ENCODE measurements at regions not wholly inside any gene's neighbourhood (a gene's known extent, or its start where the extent isn't known, plus 50 kb on each side); places are given as distances from the start of the nearest gene placed in this dataset.

DNA sequence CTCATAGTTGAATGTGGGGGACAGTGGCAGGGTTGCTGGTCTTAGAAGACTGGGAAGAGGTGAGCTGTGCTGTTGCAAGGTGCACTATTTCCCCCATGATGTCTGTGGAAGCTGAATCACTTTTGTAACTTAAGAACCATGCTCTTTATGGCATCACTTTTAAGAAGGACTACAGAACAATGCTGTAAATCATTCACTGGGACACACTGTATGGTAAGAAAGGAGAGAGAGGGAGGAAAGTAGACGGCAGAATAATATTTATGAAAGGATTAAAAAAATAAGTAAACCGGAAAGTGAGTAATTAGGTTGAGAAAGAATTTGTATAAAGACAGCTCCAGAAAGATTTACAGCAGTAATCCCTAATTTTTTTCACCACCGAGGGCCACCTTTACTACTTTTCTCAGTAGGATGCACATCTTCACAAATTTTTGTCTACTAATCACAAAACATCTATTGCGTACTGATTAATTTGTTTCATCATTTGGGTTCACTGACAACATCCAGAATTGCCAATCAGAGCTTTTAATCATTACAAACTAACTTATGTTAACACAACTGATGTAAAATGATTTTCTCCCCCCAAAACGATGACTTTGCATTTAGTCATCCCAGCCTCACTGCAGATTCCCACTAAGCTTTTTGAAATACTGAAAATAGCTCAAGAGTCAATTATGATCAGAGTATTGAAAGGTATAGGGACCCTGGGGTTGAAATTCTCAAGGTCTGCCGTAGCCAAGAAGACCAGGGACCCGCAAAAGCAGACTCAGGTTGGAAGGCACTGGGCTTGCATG, 560.7 kb upstream of the NOX3 start:
- no peak for DNase-seq (ENCODE audit: low read depth in 2 of 2)

DNA sequence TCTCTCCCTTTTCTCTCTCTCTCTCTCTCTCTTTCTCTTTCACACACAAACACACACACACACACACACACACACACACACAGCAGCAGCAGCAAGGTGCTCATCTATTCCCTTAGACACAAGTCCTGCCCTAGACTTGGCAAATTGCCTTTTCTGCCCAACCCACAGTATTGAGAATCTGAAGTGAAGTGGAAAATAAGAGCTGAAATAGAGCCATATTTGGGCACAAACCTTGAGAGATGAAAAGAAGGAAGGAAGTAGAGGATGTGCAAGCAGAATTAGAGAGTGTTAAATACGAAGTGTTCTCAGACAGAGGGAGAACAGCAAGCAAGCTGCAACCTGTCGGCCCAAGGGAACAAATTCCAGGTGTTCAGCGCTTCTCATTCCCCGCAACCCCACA, 557.5 kb upstream of the NOX3 start:
- no peak for DNase-seq (ENCODE audit: low read depth in 2 of 2)

DNA sequence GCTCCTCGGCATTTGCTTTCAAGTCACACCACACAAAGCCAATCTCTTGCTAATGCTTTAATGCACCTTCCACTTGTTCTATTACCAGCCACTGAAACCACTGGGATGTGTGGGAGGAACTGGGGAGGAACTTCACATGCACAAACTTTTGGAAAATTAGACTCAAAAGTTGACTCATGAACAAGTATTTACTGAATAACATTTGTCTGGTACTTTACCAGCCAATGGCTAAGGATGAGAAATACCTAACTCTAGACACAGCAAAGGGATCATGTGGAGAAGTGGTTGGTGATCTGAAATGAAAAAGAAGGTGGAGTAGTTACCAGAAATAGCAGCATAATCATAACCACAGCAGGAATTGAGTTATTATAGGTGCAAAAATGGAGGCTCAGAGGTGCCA, 554.0 kb upstream of the NOX3 start:
- no peak for DNase-seq (ENCODE audit: low read depth in 2 of 2)

DNA sequence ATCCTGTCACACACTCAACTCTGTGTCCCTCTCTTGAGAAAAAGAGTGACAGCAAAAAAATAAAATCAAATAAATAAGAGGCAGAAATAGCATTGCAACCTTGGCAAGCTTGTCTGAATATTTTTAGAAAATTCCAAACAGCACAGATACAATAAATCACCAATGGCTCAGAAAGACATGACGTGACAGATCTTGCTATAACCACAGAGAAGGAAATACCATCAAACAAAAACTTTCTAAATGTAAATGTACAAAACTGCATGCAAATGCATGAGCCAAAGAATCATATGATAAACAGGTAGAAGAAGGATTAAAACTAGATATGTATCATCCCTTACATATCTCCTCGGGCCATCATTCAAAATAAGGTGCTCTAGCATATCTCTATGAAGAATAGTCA, 549.2 kb upstream of the NOX3 start:
- DNase-seq (ENCODE audit: low read depth in 2 of 2), result no peak

DNA sequence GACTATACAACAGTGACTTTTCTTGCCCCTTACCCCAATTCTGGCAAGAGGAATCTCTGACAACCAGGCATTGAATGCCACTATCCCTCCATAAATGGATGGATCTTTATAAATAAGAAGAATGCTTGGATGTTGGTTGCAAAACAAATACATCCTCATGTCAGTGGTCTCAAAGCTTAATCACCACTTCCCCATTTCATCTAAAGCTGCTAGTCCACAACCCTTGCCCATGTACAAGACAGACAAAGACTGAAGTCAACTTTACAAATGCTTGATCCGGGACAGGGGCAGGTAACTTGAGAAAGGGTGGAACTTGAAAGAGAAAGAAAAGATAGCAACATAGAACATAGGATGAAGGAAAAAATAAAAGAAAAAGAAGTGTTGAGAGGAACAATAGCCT, 540.5 kb upstream of the NOX3 start:
- DNase-seq (ENCODE audit: low read depth in 2 of 2), result no peak

DNA sequence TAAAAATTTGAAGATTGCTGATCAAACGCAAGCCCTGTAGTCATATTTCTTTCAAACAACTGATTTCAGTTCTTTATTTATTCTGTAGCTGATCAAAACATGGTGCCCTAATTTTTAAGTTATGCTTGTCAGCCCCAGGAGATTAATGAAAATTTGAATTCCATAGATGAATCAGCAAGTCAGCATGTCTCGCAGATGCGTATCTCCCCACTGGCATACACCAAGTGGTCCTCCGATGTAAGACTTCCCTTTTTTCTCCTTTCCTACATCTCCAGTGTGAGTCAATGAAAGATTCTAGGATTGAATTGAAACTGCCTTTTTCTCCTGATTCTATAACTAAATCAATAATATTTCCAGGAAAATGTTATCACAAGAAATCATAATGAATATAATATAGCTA, 539.6 kb upstream of the NOX3 start:
- DNase-seq (ENCODE audit: low read depth in 2 of 2), result no peak

DNA sequence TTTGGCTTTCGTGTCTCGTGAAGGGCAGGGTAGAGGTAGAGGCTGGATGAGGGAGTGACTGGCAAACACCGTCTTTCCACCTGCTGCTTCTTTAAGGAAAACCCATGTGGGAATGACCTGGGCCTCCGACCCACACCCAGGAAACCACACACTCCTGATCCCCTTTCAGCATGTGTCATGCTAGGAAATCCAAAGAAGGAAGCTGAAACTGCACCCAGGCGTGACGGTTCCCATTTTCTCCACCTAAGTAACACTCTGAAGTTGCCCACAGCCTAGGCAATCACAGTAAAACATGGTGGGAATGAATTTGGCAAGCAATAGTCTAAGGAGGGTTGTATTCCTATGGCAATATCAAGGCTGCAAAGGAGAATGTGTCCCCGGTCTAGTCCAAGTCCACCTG, 538.4 kb upstream of the NOX3 start:
- DNase-seq (ENCODE audit: low read depth in 2 of 2), result no peak

DNA sequence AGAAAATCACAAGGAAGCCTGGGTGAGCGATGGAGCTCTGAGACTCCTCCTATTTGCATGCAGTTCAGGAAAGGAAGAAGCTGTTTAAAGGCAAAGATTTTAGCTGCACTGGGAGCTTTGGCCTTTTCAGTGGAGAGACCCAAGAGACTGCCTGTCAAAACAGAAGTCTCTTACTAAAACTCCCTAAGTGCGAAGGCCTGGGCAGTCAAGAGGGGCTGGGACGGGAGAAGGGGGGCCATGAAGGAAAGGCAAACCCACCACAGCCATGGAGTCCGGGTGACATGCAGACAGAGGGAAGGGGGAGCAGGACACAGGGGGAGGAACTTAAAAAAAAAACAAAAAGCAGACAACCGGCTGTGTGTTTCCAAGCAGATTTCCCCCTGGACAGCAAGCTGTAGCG, 537.6 kb upstream of the NOX3 start:
- DNase-seq (ENCODE audit: low read depth in 2 of 2), result no peak

DNA sequence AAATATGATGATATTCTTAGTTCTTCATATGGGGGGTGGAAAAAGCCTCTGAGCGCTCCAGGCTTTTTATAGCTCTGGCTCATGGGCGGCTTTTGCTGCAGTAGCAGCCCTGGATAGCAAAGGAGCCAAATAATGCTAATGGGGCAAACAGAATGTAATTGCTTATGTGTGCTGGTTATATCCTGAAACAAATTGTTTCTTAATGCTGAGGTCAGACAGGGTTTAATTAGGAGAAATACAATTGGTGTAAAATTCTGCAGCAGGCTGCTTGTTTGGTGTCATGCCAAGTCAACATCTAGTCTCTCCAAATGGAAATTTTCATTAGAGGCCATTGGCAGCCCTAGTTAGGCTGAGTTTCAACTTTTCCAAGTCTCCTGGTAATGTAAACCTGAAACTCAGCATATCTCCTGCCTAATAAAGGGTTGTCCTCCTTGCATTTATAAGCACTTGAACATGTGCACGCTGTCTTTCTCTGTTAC, 530.1 kb upstream of the NOX3 start:
- DNase-seq (ENCODE audit: low read depth in 2 of 2), result no peak

DNA sequence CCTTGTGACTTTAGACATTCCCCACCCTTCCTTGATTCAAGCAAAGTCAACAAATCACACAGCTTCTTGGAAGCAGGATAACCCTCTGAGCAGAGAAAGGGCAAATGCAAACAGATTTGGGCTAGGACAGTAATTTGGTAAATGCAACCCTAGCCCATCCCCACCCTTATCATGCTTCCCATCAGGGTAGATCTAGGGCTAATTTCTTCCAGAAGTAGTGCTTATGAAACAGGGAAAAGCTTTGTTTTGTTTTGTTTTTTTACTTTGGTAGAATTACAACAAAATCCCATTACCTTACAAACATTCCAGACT, 525.1 kb upstream of the NOX3 start:
- DNase-seq (ENCODE audit: low read depth in 2 of 2), result no peak

DNA sequence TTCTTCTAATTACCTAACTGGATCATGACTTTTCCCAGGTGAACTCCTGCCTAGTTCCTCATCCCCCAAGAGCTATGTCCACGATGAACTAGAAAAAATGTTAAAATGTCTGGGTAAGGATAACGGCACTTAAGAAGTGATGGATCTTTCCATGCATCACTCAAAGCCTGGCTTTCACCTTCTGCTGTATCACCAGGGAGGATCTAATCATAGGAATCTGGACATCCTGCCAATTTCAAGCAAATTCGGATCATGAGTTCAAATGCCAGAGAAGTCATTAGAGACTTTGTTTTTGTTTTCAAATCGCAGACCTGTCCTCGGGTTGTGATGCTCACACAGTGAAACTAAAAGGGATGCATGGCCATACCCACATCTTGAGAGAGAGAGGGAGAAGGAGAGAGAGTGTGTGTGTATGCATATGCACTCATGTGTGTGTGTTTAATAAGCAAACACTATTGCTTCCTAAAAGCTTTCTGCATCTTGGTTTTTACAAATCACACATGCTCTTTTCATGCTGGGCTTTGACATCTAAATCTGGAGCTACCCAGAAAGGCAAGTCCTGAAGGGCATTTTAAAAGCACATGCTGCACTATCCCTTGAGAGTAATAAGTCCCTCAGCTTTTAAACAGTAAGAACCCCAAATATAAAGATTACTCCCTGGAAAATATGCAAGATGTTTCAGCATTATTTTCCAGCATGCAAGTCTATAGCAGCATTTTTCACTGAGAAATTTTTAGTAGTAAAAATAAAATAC, 524.6 kb upstream of the NOX3 start:
- no peak for DNase-seq (ENCODE audit: low read depth in 2 of 2)

DNA sequence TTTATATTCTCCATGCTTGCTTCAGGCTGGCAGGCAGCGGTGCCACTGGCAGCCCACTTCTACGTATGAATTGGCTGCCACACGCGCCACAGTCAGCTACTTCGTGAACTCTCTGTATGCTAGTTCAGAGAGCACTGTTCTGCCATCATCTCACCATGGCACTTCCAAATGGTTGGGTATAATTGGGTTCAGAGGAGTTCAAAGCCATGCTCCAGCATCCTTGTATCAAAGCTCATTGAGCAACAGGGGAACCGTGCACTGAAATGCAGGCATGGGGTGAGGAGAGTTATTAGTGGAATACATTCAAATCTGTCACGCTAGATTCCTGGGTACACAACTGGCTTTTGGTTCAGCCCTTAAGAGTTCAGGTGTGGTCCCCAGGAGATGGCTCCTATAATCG, 519.9 kb upstream of the NOX3 start:
- DNase-seq (ENCODE audit: low read depth in 2 of 2), result no peak

DNA sequence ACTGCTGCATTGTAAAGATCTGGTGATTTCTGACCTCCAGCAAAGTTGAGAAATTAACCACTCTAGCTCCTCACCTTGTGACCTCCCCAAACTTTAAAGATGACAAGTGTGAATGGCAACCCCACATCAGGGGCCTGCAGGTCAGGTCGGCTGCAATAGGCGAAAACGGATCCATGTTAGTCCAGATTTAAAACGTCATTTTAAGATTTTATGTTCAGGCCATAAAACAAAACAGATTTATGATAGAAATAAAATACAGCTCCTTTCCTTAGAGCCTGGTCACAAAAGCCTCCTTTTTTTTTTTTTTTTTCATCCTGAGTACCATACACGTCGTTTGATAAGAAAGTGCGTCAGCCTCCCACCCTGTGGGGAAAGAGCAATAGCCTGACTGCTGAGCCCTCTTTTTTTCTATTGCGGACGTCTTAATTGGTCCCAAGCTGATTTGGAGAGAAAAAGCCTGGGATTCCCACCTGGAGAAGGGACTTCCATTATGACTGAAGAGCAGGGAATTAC, 519.2 kb upstream of the NOX3 start:
- no peak for DNase-seq (ENCODE audit: low read depth in 2 of 2)

DNA sequence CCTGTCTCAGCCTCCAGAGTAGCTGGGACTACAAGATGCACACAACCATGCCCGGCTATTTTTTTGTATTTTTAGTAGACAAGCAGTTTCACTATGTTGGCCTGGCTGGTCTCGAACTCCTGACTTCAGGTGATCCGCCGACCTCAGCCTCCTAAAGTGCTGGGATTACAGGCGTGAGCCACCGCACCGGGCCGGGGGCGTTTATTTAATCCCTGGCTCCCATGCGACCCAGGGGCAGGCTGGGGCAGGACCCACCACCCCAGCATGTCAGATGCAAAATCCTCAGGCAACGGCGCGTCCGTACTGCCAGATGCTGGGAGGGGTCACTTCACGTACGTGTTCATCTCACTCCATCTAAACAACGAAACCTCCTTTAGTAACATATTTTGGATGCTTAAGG, 518.7 kb upstream of the NOX3 start:
- DNase-seq (ENCODE audit: low read depth in 2 of 2), result no peak

DNA sequence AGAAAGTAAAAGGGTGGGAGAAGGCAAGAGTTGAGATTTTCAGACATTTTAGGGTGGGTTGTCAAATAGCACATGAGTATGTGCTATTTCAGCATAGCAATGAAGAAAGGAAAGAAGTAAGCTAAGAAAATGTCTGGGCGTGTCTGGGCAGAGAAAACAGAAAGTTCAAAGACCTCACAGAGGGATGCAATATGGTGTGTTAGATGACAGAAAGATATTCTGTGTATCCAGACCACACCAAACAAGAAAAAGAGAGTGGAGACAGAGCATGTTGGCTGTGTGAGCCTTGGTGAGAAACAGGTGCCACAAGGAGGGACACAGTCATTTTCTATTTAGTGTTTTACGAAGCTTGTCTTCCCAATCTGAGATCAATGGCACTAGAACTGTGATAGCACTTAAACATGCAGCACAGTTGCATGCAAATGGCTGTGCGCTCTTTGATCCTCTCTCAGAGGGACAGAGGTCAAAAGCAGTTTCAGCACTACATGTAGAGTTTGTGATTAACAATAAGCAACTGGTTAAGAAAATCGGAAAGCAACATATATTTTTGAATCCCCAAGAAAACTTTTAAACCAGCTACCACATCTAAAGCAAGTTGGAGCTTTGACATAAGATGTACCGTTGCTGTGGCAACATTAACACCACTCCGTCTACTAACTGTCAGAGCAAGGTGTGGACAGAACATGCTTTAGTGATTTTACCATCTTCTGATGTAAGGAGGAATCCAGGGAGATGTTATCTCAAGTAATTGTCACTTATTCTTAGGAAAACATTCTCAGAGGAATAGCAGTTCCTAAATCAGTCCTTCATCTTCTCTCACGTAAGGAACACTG, 515.5 kb upstream of the NOX3 start:
- no peak for DNase-seq (ENCODE audit: low read depth in 2 of 2)

DNA sequence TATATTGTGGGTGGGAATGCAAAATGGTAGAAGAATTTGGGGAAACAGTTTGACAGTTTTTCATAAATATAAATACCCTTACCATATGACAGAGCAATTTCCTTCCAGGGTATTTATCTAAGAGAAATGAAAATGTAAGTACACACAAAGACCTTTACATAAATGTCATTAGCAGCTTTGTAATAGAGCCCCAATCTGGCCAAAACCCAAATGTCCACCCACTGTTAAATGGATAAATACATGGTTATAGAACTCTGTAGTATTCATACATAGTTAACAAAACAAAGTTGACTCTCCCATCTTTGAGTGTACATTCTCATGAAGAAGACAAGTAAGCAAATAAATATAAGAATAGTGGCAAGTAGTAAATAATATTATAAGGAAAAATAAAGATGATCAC, 514.8 kb upstream of the NOX3 start:
- DNase-seq (ENCODE audit: low read depth in 2 of 2), result no peak

DNA sequence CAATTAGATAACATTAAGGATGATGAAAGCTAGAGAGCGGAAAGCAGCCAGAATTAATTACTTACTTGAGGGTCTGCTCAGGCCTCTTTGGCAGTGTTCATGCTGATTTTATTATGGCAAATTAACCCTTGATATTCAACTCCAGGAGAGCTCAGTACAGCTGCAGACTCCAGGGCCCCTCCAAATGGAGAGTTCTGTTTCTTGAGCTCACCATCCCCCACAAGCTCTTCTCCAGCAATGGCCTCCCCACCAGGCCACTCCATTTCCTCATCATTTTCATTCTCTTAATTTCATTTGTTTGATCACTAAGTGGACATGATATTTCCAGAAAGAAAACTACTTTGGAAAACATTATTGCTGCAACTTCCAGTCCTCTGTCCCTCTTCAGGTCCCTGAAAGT, 513.3 kb upstream of the NOX3 start:
- DNase-seq (ENCODE audit: low read depth in 2 of 2), result no peak

DNA sequence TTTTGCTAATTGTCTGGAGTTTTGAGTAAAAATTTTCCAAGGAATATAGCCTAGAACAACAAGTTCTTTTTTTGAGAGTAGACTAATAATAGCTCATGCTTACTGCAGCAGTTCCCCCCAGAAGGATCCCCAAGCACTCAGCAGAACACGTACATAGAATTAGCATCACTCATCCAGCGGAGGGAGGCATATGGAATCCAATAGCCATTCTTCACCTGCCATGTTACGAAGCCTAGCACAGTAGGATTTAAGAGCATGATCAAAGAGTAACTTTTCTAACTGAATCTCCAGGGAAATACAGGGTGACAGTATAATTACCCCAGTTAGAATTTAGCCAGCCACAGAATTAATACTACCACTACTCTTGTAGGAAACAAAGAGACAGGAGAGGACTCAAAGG, 511.7 kb upstream of the NOX3 start:
- DNase-seq (ENCODE audit: low read depth in 2 of 2), result no peak

DNA sequence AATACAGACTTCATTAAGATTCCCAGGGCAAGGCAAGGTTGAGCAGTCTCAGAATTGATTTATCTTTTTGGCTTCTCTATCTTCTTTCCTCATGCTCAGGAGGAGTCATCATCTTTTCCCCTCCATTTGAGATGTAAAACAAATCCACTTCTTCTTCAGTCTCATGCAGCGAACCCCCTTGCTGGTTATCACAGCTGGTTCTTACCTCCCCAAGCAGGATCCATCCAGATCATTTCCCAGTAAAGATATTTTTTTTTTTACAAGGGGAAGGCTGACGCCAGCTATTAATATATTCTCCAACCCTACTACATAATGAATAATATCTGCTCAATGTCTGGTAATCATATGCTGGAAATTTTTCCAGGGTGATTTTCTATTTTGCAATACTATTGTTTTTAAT, 508.9 kb upstream of the NOX3 start:
- no peak for DNase-seq (ENCODE audit: low read depth in 2 of 2)

DNA sequence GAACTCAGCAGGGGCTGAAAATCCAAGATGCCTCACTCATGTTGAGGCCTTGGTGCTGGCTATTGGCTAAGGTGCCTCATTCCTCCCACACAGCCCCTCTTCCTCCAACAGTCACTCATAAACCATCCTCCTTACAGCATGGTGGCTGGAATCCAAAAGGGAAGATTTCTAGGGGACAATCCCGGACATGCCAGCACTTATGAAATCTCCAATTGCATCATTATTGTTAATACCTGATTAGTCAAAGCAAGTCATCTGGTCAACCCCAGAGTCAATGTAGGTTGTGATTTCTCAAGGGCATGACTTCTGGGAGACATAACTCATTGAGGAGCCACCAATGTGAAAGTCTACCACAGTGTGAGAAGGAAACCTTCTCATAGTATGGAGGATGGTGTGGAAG, 506.6 kb upstream of the NOX3 start:
- DNase-seq (ENCODE audit: low read depth in 2 of 2), result no peak

DNA sequence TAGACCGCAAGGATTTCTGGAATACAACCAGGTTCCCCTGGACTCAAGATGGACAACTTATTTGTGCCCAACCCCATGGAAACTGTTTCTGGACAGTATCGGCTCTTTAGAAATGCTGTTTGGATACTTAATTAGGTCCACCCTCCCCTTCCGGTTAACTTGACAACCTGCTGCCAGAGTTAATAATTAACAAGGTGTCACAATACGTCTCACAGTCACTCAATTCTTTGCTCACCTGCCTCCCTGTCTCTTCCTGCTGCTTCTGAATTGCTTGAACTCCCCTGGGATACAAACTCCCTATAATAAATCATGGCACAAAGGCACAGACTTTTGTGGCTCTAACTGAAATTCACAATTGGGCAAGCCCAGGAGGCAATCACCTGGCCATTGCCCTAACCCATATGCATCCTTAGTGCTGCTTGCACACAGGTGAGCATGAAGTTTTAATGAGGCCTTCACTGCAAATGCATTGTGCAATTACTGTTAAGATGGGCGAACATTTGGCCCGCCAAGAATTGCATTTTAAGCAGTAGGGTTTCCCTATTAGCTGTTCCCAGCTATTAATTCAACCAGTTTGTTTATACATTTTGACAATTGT, 504.4 kb upstream of the NOX3 start:
- DNase-seq (ENCODE audit: low read depth in 2 of 2), result no peak

DNA sequence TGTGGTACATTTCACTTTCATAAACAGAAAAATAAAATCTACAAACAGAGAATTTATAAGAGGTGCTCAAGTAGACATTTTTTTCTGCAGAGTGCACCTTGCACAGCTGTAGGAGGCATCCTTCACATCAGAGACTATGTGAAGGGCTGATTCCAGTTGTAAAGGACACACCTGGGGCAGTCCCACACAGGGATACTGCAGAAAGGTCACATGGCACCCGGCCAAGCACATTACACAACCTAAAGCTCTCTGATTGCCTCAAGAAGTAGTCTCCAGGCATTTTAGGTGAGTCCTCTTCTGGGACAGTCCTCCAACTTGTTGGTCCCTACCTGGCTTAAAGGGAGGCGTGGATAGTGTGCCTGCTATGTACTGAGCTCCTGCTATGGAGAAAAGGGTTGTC, 502.9 kb upstream of the NOX3 start:
- DNase-seq (ENCODE audit: low read depth in 2 of 2), result no peak

Data from lung microvascular endothelial cell (primary cell).